ENCODE measurements at regions not wholly inside any gene's neighbourhood (a gene's known extent, or its start where the extent isn't known, plus 50 kb on each side); places are given as distances from the start of the nearest gene placed in this dataset.
"Not testable (repeated sequence)": the region's sequence is repeated elsewhere in the genome, so short reads cannot be mapped to it uniquely, and the experiment has no call there.

GRCh38 chr1:207208691-207209090, 104.7 kb downstream of the C4BPA start:
- TF ChIP-seq CTCF (conservative IDR thresholded peaks at IDR 0.05; ENCODE audit: low read depth, low read length); EZH2 (IDR thresholded peaks at IDR 0.05; ENCODE audit: borderline replicate concordance, low read depth, low read length, poor library complexity, severe bottlenecking): not testable (repeated sequence)
